Endodermal cell (in vitro differentiated cells): ENCODE measurements at regions not wholly inside any gene's neighbourhood (a gene's known extent, or its start where the extent isn't known, plus 50 kb on each side); places are given as distances from the start of the nearest gene placed in this dataset.
"Not testable (repeated sequence)": the region's sequence is repeated elsewhere in the genome, so short reads cannot be mapped to it uniquely, and the experiment has no call there.

Experiments used
- DNase-seq: peaks from one replicate; pipeline ENCODE4 v3.0.0-alpha.2; 2017
- H3K27ac ChIP-seq: 2 replicates; pipeline ENCODE4 v1.5.1; 2013; ENCODE audit warnings: mild to moderate bottlenecking, low read depth, low read length, moderate library complexity
- H3K27me3 ChIP-seq: 2 replicates; pipeline ENCODE4 v1.6.1; 2013; ENCODE audit warnings: mild to moderate bottlenecking, low read length, moderate library complexity; ENCODE audit not compliant: insufficient read depth, control insufficient read depth, poor library complexity, severe bottlenecking
- H3K36me3 ChIP-seq: 2 replicates; pipeline ENCODE4 v1.7.0; 2013; ENCODE audit warnings: mild to moderate bottlenecking, low read length, moderate library complexity; ENCODE audit not compliant: control insufficient read depth, insufficient read depth
- H3K4me1 ChIP-seq: one replicate; pipeline ENCODE4 v1.7.0; 2013; ENCODE audit warnings: low read length; ENCODE audit not compliant: control insufficient read depth, insufficient read depth
- H3K4me3 ChIP-seq: 2 replicates; pipeline ENCODE4 v1.5.1; 2013; ENCODE audit warnings: mild to moderate bottlenecking, low read length, moderate library complexity
- H3K9ac ChIP-seq: 2 replicates; pipeline ENCODE4 v1.6.1; 2013; ENCODE audit warnings: mild to moderate bottlenecking, low read length, moderate library complexity; ENCODE audit not compliant: poor library complexity, severe bottlenecking; ENCODE audit errors: extremely low read depth
- H3K9me3 ChIP-seq: 2 replicates; pipeline ENCODE4 v1.6.1; 2013; ENCODE audit warnings: mild to moderate bottlenecking, low read length, moderate library complexity; ENCODE audit not compliant: control insufficient read depth
- H3K27ac Mint-ChIP-seq: 2 replicates; pipeline ENCODE4 v1.8.0; 2020; ENCODE audit warnings: mixed read lengths
- H3K27me3 Mint-ChIP-seq: 2 replicates; pipeline ENCODE4 v1.8.0; 2021; ENCODE audit warnings: mild to moderate bottlenecking, mixed read lengths; ENCODE audit not compliant: insufficient read depth
- H3K36me3 Mint-ChIP-seq: 2 replicates; pipeline ENCODE4 v1.8.0; 2020; ENCODE audit warnings: low read depth, mixed read lengths
- H3K4me1 Mint-ChIP-seq: 2 replicates; pipeline ENCODE4 v1.8.0; 2020; ENCODE audit warnings: mixed read lengths
- H3K4me3 Mint-ChIP-seq: 2 replicates; pipeline ENCODE4 v1.8.0; 2020; ENCODE audit warnings: mild to moderate bottlenecking, moderate library complexity, mixed read lengths
- H3K9me3 Mint-ChIP-seq: 2 replicates; pipeline ENCODE4 v1.8.0; 2020; ENCODE audit warnings: mild to moderate bottlenecking, mixed read lengths
- CTCF ChIP-seq: fragments of 200-600 bp; sonication (generic); conservative IDR thresholded peaks from 2 replicates; pipeline ENCODE4 v1.5.0; 2021; ENCODE audit warnings: antibody characterized with exemption, mild to moderate bottlenecking
- WGBS, 2 experiments: methylation state at CpG; one replicate each; pipeline versions ENCODE4 v1.1.5 to v1.1.7; 2013; ENCODE audit warnings: missing lambda C conversion rate in 2 of 2, mixed read lengths in 1 of 2; ENCODE audit not compliant: insufficient coverage in 1 of 2, insufficient read length in 1 of 2; 5-methylcytosine and 5-hydroxymethylcytosine counted together

- not testable (repeated sequence) for H3K9ac ChIP-seq, H3K27ac ChIP-seq, H3K27ac Mint-ChIP-seq, H3K4me3 ChIP-seq, H3K27me3 ChIP-seq, H3K4me1 Mint-ChIP-seq, H3K9me3 ChIP-seq, H3K36me3 Mint-ChIP-seq, H3K4me1 ChIP-seq, H3K9me3 Mint-ChIP-seq, H3K4me3 Mint-ChIP-seq, DNase-seq, H3K36me3 ChIP-seq, H3K27me3 Mint-ChIP-seq
- WGBS, 2 experiments: no CpG with 5 or more reads among the region's 4 CpGs
Observed at GRCh38 chr2:97375913-97376312, 213.8 kb downstream of the ANKRD36B start.

- H3K9me3 Mint-ChIP-seq, H3K4me1 Mint-ChIP-seq, H3K36me3 ChIP-seq, H3K9ac ChIP-seq, H3K27me3 ChIP-seq, H3K27ac Mint-ChIP-seq, H3K4me3 ChIP-seq, DNase-seq, H3K4me1 ChIP-seq, H3K27ac ChIP-seq, H3K27me3 Mint-ChIP-seq, H3K9me3 ChIP-seq, H3K4me3 Mint-ChIP-seq, H3K36me3 Mint-ChIP-seq: not testable (repeated sequence)
- no CpG with 5 or more reads among the region's 7 CpGs for WGBS, 2 experiments
Observed at GRCh38 chr2:97374426-97374825, 215.3 kb downstream of the ANKRD36B start.

GRCh38 chr2:97363159-97363558 lies 226.5 kb downstream of the ANKRD36B start:
- H3K36me3 ChIP-seq, H3K36me3 Mint-ChIP-seq, H3K4me1 ChIP-seq, H3K27me3 Mint-ChIP-seq, H3K27ac ChIP-seq, H3K27me3 ChIP-seq, DNase-seq, H3K4me1 Mint-ChIP-seq, H3K9ac ChIP-seq, H3K4me3 ChIP-seq, H3K4me3 Mint-ChIP-seq, H3K27ac Mint-ChIP-seq, H3K9me3 Mint-ChIP-seq, H3K9me3 ChIP-seq: not testable (repeated sequence)
- WGBS, 2 experiments: no CpG with 5 or more reads among the region's 4 CpGs

DNA sequence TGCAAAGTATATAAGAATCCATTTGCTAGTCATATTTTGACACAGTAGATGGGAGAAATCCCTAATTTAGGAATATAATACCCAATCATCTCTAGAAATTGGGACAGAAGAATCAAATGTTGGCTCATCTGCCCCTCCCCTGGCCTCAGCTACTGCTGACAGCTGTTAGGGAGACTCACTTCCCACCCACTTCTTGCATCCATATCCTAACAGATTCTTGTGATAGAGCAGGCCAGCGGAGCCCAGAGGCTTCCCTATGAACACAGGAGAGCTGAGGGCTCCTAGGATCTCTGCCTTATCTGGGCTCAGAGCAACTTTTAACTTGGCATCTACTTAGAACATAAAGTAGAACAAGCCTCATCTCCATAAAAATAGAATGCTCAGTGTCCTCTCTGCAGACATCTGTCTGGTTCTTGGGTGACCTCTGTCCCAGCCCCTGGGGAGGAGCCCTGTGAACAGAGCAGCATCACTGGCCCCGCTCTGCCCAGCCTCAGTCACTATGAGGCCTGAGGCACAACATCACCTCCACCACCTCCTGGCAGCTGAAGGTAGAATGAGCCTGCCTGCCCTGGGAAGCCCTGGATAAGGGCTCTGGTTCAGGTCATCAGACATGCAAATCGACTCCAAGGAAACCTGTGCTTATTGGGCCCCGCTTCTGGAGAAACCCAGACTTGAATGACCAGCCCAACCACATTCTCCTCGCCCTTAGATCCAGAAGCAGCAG lies 229.7 kb downstream of the ANKRD36B start:
- H3K27ac Mint-ChIP-seq: peak overlapping the region; percentile 12
- WGBS, 2 experiments: 91% methylated on average over 3 of the region's 5 CpGs; no CpG with 5 or more reads in 1 of the 2 experiments
- peaks cover 11% of the 10 kb centered on the region for H3K9me3 ChIP-seq
- no peak overlapping the region for H3K4me3 ChIP-seq
- no peak overlapping the region for H3K9ac ChIP-seq
- H3K4me3 Mint-ChIP-seq: no peak overlapping the region
- TF ChIP-seq CTCF: no peak
- H3K4me1 ChIP-seq: no peaks in the 10 kb centered on the region
- peaks cover 12% of the 10 kb centered on the region for H3K9me3 Mint-ChIP-seq
- no peaks in the 10 kb centered on the region for H3K27me3 Mint-ChIP-seq
- H3K36me3 Mint-ChIP-seq: no peaks in the 10 kb centered on the region
- H3K27me3 ChIP-seq: no peaks in the 10 kb centered on the region
- peak; percentile 84 for DNase-seq
- H3K27ac ChIP-seq: no peak overlapping the region
- no peaks in the 10 kb centered on the region for H3K4me1 Mint-ChIP-seq
- no peaks in the 10 kb centered on the region for H3K36me3 ChIP-seq
